H9 (cell line): ENCODE measurements at regions not wholly inside any gene's neighbourhood (a gene's known extent, or its start where the extent isn't known, plus 50 kb on each side); places are given as distances from the start of the nearest gene placed in this dataset.

ENCODE experiments used
- DNase-seq: peaks from one replicate; pipeline ENCODE4 v3.0.0-alpha.2; 2017
- H2AFZ ChIP-seq: one replicate; pipeline ENCODE4 v1.6.1; 2013; ENCODE audit warnings: mild to moderate bottlenecking, low read length, control low read depth, moderate library complexity
- H2AK5ac ChIP-seq: 2 replicates; pipeline ENCODE4 v1.6.1; 2013; ENCODE audit warnings: low read length, control low read depth, mixed read lengths; ENCODE audit not compliant: insufficient read length
- H2BK120ac ChIP-seq: one replicate; pipeline ENCODE4 v1.6.1; 2013; ENCODE audit warnings: low read depth, mild to moderate bottlenecking, low read length, control low read depth, inconsistent platforms; ENCODE audit not compliant: poor library complexity, severe bottlenecking
- H2BK12ac ChIP-seq: 2 replicates; pipeline ENCODE4 v1.6.1; 2013; ENCODE audit warnings: low read length, control low read depth, mixed read lengths, low read depth; ENCODE audit not compliant: insufficient read length
- H2BK15ac ChIP-seq: 2 replicates; pipeline ENCODE4 v1.6.1; 2013; ENCODE audit warnings: low read depth, low read length, control low read depth
- H2BK20ac ChIP-seq: one replicate; pipeline ENCODE4 v1.6.1; 2013; ENCODE audit warnings: low read depth, mild to moderate bottlenecking, low read length, control low read depth, inconsistent platforms; ENCODE audit not compliant: poor library complexity, severe bottlenecking
- H2BK5ac ChIP-seq: 2 replicates; pipeline ENCODE4 v1.6.1; 2013; ENCODE audit warnings: low read length, control low read depth, mixed read lengths; ENCODE audit not compliant: insufficient read length
- H3K14ac ChIP-seq: 2 replicates; pipeline ENCODE4 v1.6.1; 2013; ENCODE audit warnings: low read length, control low read depth; ENCODE audit not compliant: insufficient read depth
- H3K18ac ChIP-seq: 2 replicates; pipeline ENCODE4 v1.6.1; 2013; ENCODE audit warnings: low read depth, mild to moderate bottlenecking, mixed read lengths, low read length, control low read depth; ENCODE audit not compliant: insufficient read length
- H3K23ac ChIP-seq: 2 replicates; pipeline ENCODE4 v1.6.1; 2013; ENCODE audit warnings: low read length, control low read depth, mixed read lengths, low read depth; ENCODE audit not compliant: insufficient read length
- H3K23me2 ChIP-seq: 2 replicates; pipeline ENCODE4 v1.6.1; 2013; ENCODE audit warnings: low read depth, mild to moderate bottlenecking, mixed read lengths, low read length, control low read depth; ENCODE audit not compliant: insufficient read length, poor library complexity, severe bottlenecking
- H3K27ac ChIP-seq: 2 replicates; pipeline ENCODE4 v1.5.1; 2013; ENCODE audit warnings: low read length, control low read depth, mixed read lengths, low read depth; ENCODE audit not compliant: insufficient read length
- H3K27me3 ChIP-seq: 2 replicates; pipeline ENCODE4 v1.6.1; 2013; ENCODE audit warnings: low read length, control low read depth, inconsistent platforms; ENCODE audit not compliant: insufficient read depth
- H3K4ac ChIP-seq: 2 replicates; pipeline ENCODE4 v1.6.1; 2013; ENCODE audit warnings: low read depth, mild to moderate bottlenecking, control low read depth, inconsistent platforms, low read length, moderate library complexity
- H3K4me1 ChIP-seq: 2 replicates; pipeline ENCODE4 v1.6.1; 2013; ENCODE audit warnings: low read length, control low read depth, inconsistent platforms; ENCODE audit not compliant: insufficient read depth
- H3K4me2 ChIP-seq: 2 replicates; pipeline ENCODE4 v1.6.1; 2013; ENCODE audit warnings: low read length, control low read depth, mixed read lengths; ENCODE audit not compliant: insufficient read length, insufficient read depth
- H3K56ac ChIP-seq: 2 replicates; pipeline ENCODE4 v1.6.1; 2013; ENCODE audit warnings: low read depth, mild to moderate bottlenecking, mixed read lengths, low read length, control low read depth; ENCODE audit not compliant: insufficient read length
- H3K79me1 ChIP-seq: 2 replicates; pipeline ENCODE4 v1.6.1; 2013; ENCODE audit warnings: low read depth, mild to moderate bottlenecking, moderate library complexity, low read length, control low read depth, inconsistent platforms; ENCODE audit not compliant: insufficient read depth, poor library complexity, severe bottlenecking
- H3K79me2 ChIP-seq: 2 replicates; pipeline ENCODE4 v1.6.1; 2013; ENCODE audit warnings: low read length, control low read depth, inconsistent platforms; ENCODE audit not compliant: insufficient read depth
- H3K9ac ChIP-seq: 2 replicates; pipeline ENCODE4 v1.6.1; 2013; ENCODE audit warnings: low read length, control low read depth, mixed read lengths; ENCODE audit not compliant: insufficient read length; ENCODE audit errors: extremely low read depth
- H3K9me3 ChIP-seq: one replicate; pipeline ENCODE4 v1.6.1; 2013; ENCODE audit warnings: low read depth, low read length, inconsistent platforms; ENCODE audit not compliant: control insufficient read depth
- H3T11ph ChIP-seq: one replicate; pipeline ENCODE4 v1.6.1; 2013; ENCODE audit warnings: mild to moderate bottlenecking, low read length, control low read depth, inconsistent platforms
- H4K20me1 ChIP-seq: one replicate; pipeline ENCODE4 v1.6.1; 2013; ENCODE audit not compliant: control insufficient read depth, insufficient read length, insufficient read depth
- H4K5ac ChIP-seq: 2 replicates; pipeline ENCODE4 v1.6.1; 2013; ENCODE audit warnings: low read depth, mild to moderate bottlenecking, mixed read lengths, low read length, control low read depth; ENCODE audit not compliant: insufficient read length
- H4K8ac ChIP-seq: replicated peaks from 2 replicates; pipeline ENCODE4 v1.6.1; 2013; ENCODE audit warnings: low read length, control low read depth, mixed read lengths, low read depth; ENCODE audit not compliant: insufficient read length
- H4K91ac ChIP-seq: 2 replicates; pipeline ENCODE4 v1.6.1; 2013; ENCODE audit warnings: low read depth, mild to moderate bottlenecking, moderate library complexity, mixed read lengths, low read length, control low read depth; ENCODE audit not compliant: insufficient read length
- H3K27ac Mint-ChIP-seq, 3 experiments: 2 replicates in 2 of 3; 3 replicates in 1 of 3; pipeline ENCODE4 v1.8.0; 2020 to 2021; ENCODE audit warnings: mixed read lengths in 3 of 3, mild to moderate bottlenecking in 1 of 3, moderate library complexity in 1 of 3
- H3K27me3 Mint-ChIP-seq: 2 replicates; pipeline ENCODE4 v1.8.0; 2021; ENCODE audit warnings: low read depth, mild to moderate bottlenecking, moderate library complexity, mixed read lengths
- H3K36me3 Mint-ChIP-seq, 3 experiments: 2 replicates in 2 of 3; 3 replicates in 1 of 3; pipeline ENCODE4 v1.8.0; 2020 to 2021; ENCODE audit warnings: low read depth in 3 of 3, mixed read lengths in 3 of 3; ENCODE audit not compliant: insufficient read depth in 1 of 3
- H3K4me1 Mint-ChIP-seq, 2 experiments: 2 replicates each; pipeline ENCODE4 v1.8.0; 2020; ENCODE audit warnings: mixed read lengths in 2 of 2
- H3K4me3 Mint-ChIP-seq, 2 experiments: 2 replicates in 1 of 2; 3 replicates in 1 of 2; pipeline ENCODE4 v1.8.0; 2020 to 2021; ENCODE audit warnings: mild to moderate bottlenecking in 2 of 2, mixed read lengths in 2 of 2, moderate library complexity in 1 of 2
- H3K9me3 Mint-ChIP-seq, 2 experiments: 2 replicates in 1 of 2; 3 replicates in 1 of 2; pipeline ENCODE4 v1.8.0; 2020; ENCODE audit warnings: mild to moderate bottlenecking in 2 of 2, mixed read lengths in 2 of 2, moderate library complexity in 1 of 2
- CTCF ChIP-seq: fragments of 200-600 bp; sonication (generic); conservative IDR thresholded peaks from 3 replicates; pipeline ENCODE4 v1.8.0; 2021; ENCODE audit warnings: antibody characterized with exemption, mild to moderate bottlenecking
- WGBS: extraction: QIAGEN DNeasy Blood & Tissue Kit; methylation state at CpG from one replicate; pipeline ENCODE4 v1.1.7; 2013; ENCODE audit warnings: missing lambda C conversion rate, low lambda C conversion rate, mixed read lengths; ENCODE audit not compliant: insufficient read length; ENCODE audit errors: extremely low coverage; 5-methylcytosine and 5-hydroxymethylcytosine counted together

GRCh38 chr1:59150577-59151386, 146.1 kb upstream of the FGGY start:
- H3K18ac ChIP-seq, result no peak overlapping the region
- DNase-seq, result no peak
- H4K8ac ChIP-seq, result no peak overlapping the region
- no peak overlapping the region for H3K27ac ChIP-seq
- TF ChIP-seq CTCF, result no peak
- Mint-ChIP-seq H3K4me3 (no peak overlapping the region), H3K9me3 (no peaks in the 10 kb centered on the region; a peak in 1 of 5 replicates), H3K4me1 (peaks cover 34 to 41% of the 10 kb centered on the region in 2 experiments), H3K36me3 (no peaks in the 10 kb centered on the region), H3K27ac (no peak overlapping the region), H3K27me3 (peaks cover 17% of the 10 kb centered on the region)
- H2BK15ac ChIP-seq, result no peak overlapping the region
- no peak overlapping the region for H2BK12ac ChIP-seq
- no peak overlapping the region for H3K4ac ChIP-seq
- peaks cover 5% of the 10 kb centered on the region for H3K23me2 ChIP-seq
- H2BK20ac ChIP-seq, result no peak overlapping the region
- no peaks in the 10 kb centered on the region for H4K20me1 ChIP-seq
- WGBS, result no CpG with 5 or more reads among the region's 4 CpGs
- no peak overlapping the region for H3K9ac ChIP-seq
- no peaks in the 10 kb centered on the region for H3K79me1 ChIP-seq
- no peaks in the 10 kb centered on the region for H3K27me3 ChIP-seq
- H3K4me2 ChIP-seq, result no peak overlapping the region
- no peak overlapping the region for H4K5ac ChIP-seq
- no peak overlapping the region for H2BK120ac ChIP-seq
- no peak overlapping the region for H3K14ac ChIP-seq
- H3T11ph ChIP-seq, result no peak overlapping the region
- no peak overlapping the region for H2AFZ ChIP-seq
- H3K4me1 ChIP-seq, result no peaks in the 10 kb centered on the region; the same call in 1 of the 2 replicates
- H3K56ac ChIP-seq, result no peak overlapping the region
- H2BK5ac ChIP-seq, result no peak overlapping the region
- no peaks in the 10 kb centered on the region for H3K79me2 ChIP-seq
- no peak overlapping the region for H2AK5ac ChIP-seq
- no peaks in the 10 kb centered on the region for H3K9me3 ChIP-seq
- H4K91ac ChIP-seq, result no peak overlapping the region
- H3K23ac ChIP-seq, result no peak overlapping the region
